HFFc6 (cell line): ENCODE measurements at regions not wholly inside any gene's neighbourhood (a gene's known extent, or its start where the extent isn't known, plus 50 kb on each side); places are given as distances from the start of the nearest gene placed in this dataset.
A peak's percentile ranks its signal among the peaks of the same experiment; 100 is the strongest.

Experiments
- DNase-seq: peaks from one replicate; pipeline ENCODE4 v3.0.0-alpha.2; 2018
- H3K27ac Mint-ChIP-seq: 2 replicates; pipeline ENCODE4 v1.8.0; 2020; ENCODE audit warnings: mild to moderate bottlenecking, mixed read lengths
- H3K27me3 Mint-ChIP-seq: 2 replicates; pipeline ENCODE4 v1.8.0; 2021; ENCODE audit warnings: mild to moderate bottlenecking, moderate library complexity, mixed read lengths; ENCODE audit not compliant: insufficient read depth
- H3K36me3 Mint-ChIP-seq: 2 replicates; pipeline ENCODE4 v1.8.0; 2021; ENCODE audit warnings: low read depth, mixed read lengths
- H3K4me1 Mint-ChIP-seq: 2 replicates; pipeline ENCODE4 v1.8.0; 2020; ENCODE audit warnings: low read depth, mixed read lengths
- H3K4me3 Mint-ChIP-seq: 2 replicates; pipeline ENCODE4 v1.8.0; 2020; ENCODE audit warnings: mild to moderate bottlenecking, moderate library complexity, mixed read lengths
- H3K9me3 Mint-ChIP-seq: 2 replicates; pipeline ENCODE4 v1.8.0; 2020; ENCODE audit warnings: mild to moderate bottlenecking, mixed read lengths
- TF ChIP-seq, protein P1 (sequence below): fragments of 200-600 bp; sonication (generic); IDR thresholded peaks from 2 replicates; pipeline ENCODE4 v1.5.0; 2021; ENCODE audit warnings: antibody characterized with exemption, mild to moderate bottlenecking

- Mint-ChIP-seq H3K4me1 (peaks cover 14% of the 10 kb centered on the region), H3K27ac (no peak overlapping the region), H3K9me3 (no peaks in the 10 kb centered on the region), H3K4me3 (no peak overlapping the region), H3K36me3 (no peaks in the 10 kb centered on the region), H3K27me3 (peaks cover 6% of the 10 kb centered on the region; the same call in 1 of the 2 replicates)
- no peak for DNase-seq
- TF ChIP-seq, protein P1, sequence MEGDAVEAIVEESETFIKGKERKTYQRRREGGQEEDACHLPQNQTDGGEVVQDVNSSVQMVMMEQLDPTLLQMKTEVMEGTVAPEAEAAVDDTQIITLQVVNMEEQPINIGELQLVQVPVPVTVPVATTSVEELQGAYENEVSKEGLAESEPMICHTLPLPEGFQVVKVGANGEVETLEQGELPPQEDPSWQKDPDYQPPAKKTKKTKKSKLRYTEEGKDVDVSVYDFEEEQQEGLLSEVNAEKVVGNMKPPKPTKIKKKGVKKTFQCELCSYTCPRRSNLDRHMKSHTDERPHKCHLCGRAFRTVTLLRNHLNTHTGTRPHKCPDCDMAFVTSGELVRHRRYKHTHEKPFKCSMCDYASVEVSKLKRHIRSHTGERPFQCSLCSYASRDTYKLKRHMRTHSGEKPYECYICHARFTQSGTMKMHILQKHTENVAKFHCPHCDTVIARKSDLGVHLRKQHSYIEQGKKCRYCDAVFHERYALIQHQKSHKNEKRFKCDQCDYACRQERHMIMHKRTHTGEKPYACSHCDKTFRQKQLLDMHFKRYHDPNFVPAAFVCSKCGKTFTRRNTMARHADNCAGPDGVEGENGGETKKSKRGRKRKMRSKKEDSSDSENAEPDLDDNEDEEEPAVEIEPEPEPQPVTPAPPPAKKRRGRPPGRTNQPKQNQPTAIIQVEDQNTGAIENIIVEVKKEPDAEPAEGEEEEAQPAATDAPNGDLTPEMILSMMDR, result no peak
Measured at GRCh38 chr11:11021563-11021962, 163.7 kb upstream of the ZBED5 start.

DNA sequence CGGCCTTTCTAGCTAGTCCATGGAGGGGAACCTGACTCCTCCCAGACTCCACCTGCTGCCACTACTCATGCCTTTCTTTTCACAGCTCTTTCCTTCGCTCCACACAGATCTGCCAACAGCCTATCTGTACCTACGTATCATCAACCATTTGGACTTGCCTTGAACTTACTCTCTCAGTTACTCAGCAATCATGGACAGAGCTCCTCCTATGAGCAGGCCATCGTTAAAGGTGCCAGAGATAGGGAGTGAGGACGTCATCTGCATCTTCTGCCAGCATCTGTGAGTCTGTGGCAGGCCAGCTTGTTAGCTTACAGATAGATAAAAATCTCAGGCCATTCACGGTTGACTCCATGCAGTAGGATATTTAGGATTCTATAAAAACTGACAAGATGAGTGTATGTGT, 162.9 kb upstream of the ZBED5 start:
- Mint-ChIP-seq H3K9me3 (no peaks in the 10 kb centered on the region), H3K27ac (no peak overlapping the region), H3K4me3 (no peak overlapping the region), H3K27me3 (peaks cover 9% of the 10 kb centered on the region; the same call in 1 of the 2 replicates), H3K4me1 (peaks cover 14% of the 10 kb centered on the region), H3K36me3 (no peaks in the 10 kb centered on the region)
- peak; percentile 67 for DNase-seq
- TF ChIP-seq, protein P1, result no peak

DNA sequence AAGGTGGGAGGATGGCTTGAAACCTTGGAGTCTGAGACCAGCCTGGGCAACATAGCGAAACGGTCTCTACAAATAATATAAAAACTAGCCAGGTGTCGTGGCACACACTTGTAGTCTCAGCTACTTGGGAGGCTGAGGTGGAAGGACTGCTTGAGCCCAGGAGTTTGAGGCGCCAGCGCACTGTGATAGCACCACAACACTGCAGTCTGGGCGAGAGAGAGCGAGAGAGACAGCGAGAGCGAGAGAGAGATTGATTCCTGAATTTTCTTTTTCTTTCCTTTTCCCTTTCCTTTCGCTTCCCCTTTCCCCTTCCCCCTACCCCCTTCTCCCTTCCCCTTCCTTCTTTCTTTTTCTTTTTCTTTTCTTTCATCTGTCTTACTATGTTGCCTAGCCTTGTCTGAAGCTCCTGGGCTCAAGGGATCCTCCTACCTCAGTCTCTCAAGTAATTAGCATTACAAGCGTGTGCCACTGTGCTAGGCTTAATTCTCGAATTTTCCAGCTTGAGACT, 162.4 kb upstream of the ZBED5 start:
- Mint-ChIP-seq H3K9me3 (no peaks in the 10 kb centered on the region), H3K36me3 (no peaks in the 10 kb centered on the region), H3K27ac (no peak overlapping the region), H3K27me3 (peaks cover 11% of the 10 kb centered on the region; the same call in 1 of the 2 replicates), H3K4me3 (no peak overlapping the region), H3K4me1 (peaks cover 12% of the 10 kb centered on the region)
- TF ChIP-seq, protein P1, result no peak
- DNase-seq, result no peak

DNA sequence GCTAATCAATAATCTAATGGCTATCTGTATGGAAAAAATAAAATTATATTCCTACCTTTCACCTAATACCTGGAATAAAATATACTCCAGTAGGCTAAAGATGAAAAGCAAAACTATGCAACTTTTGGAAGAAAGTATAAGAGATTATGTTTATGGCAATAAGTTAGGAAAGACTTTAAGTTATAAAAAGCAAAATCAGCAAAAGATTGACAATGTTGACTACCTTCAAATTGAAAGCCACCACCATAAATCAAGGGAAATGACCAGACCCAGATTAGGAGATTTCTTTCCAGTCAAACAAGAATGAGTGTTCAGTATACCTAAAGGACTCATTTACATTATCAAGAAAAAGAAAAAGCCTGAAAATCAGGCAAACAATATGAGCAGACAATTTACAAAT, 159.1 kb upstream of the ZBED5 start:
- H3K36me3 Mint-ChIP-seq, result no peaks in the 10 kb centered on the region
- peaks cover 8% of the 10 kb centered on the region for H3K4me1 Mint-ChIP-seq
- TF ChIP-seq, protein P1, result no peak
- no peak for DNase-seq
- no peak overlapping the region for H3K27ac Mint-ChIP-seq
- no peaks in the 10 kb centered on the region for H3K9me3 Mint-ChIP-seq
- peaks cover 20% of the 10 kb centered on the region for H3K27me3 Mint-ChIP-seq
- H3K4me3 Mint-ChIP-seq, result no peak overlapping the region

- TF ChIP-seq, protein P1, result no peak
Measured at GRCh38 chr11:11016068-11016467, 158.2 kb upstream of the ZBED5 start.

DNA sequence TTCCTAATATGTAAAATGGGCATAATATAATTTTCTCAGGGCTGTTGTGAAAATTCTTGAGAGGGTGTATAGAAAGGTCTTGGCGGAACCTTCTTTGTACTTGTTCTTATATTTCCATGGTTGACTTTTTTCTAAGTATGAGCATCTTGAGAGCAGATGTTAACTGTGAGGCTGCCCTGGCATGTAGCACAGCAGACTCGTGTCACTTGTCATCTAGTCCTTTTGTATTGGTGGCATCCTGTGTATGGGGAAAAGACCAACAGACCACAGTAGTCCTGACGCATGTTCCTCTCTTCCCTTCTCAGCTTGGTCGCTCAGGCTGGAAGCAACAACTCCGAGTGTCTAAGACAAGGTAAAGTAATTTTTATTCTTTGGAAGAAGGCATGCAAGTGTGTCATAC, 153.8 kb upstream of the ZBED5 start:
- DNase-seq, result no peak
- no peak overlapping the region for H3K27ac Mint-ChIP-seq
- peaks cover 34% of the 10 kb centered on the region for H3K27me3 Mint-ChIP-seq
- H3K4me3 Mint-ChIP-seq, result no peak overlapping the region
- H3K36me3 Mint-ChIP-seq, result no peaks in the 10 kb centered on the region
- no peaks in the 10 kb centered on the region for H3K9me3 Mint-ChIP-seq
- peaks cover 9% of the 10 kb centered on the region for H3K4me1 Mint-ChIP-seq
- TF ChIP-seq, protein P1, result no peak

More at GRCh38 chr11:11016068-11016467, 158.2 kb upstream of the ZBED5 start:
- Mint-ChIP-seq H3K4me3 (no peak overlapping the region), H3K36me3 (no peaks in the 10 kb centered on the region), H3K27ac (no peak overlapping the region), H3K9me3 (no peaks in the 10 kb centered on the region), H3K4me1 (peaks cover 9% of the 10 kb centered on the region), H3K27me3 (peaks cover 27% of the 10 kb centered on the region)
- no peak for DNase-seq
